Lower leg skin (tissue), 3 donors: ENCODE measurements at regions not wholly inside any gene's neighbourhood (a gene's known extent, or its start where the extent isn't known, plus 50 kb on each side); places are given as distances from the start of the nearest gene placed in this dataset.

Experiments used
- POLR2A ChIP-seq, 2 donors: fragments of 450-650 bp; IDR thresholded peaks; one replicate each; pipeline ENCODE4 v1.6.1; 2016 to 2017; ENCODE audit warnings: antibody characterized with exemption in 2 of 2, mild to moderate bottlenecking in 1 of 2, moderate library complexity in 1 of 2
- TF ChIP-seq, protein P1 (sequence below), 3 donors: fragments of 450-650 bp; IDR thresholded peaks; one replicate each; pipeline ENCODE4 v1.5.1; 2016; ENCODE audit warnings: antibody characterized with exemption in 3 of 3, mild to moderate bottlenecking in 3 of 3, moderate library complexity in 2 of 3

DNA sequence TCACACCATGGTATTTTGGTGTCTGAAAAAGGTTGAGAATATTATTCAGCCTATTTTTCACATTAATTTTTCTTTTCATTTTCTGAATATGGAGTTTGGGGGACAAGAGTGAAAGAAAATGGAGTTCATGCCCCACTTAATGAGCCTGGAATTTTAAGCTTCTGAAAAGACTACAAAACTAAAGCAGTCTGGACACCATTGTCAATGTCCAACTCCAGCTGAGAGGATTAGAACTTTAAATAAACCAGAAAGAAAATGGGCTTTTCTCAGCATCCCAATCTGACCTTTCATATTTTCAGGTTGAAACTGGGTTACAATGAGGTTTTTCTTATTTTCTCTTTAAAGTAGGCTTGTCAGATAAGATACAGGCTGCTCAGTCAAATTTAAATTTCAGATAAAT, 207.7 kb downstream of the SLC6A15 start:
- TF ChIP-seq POLR2A (IDR thresholded peaks at IDR 0.05): no peak
- TF ChIP-seq, protein P1, sequence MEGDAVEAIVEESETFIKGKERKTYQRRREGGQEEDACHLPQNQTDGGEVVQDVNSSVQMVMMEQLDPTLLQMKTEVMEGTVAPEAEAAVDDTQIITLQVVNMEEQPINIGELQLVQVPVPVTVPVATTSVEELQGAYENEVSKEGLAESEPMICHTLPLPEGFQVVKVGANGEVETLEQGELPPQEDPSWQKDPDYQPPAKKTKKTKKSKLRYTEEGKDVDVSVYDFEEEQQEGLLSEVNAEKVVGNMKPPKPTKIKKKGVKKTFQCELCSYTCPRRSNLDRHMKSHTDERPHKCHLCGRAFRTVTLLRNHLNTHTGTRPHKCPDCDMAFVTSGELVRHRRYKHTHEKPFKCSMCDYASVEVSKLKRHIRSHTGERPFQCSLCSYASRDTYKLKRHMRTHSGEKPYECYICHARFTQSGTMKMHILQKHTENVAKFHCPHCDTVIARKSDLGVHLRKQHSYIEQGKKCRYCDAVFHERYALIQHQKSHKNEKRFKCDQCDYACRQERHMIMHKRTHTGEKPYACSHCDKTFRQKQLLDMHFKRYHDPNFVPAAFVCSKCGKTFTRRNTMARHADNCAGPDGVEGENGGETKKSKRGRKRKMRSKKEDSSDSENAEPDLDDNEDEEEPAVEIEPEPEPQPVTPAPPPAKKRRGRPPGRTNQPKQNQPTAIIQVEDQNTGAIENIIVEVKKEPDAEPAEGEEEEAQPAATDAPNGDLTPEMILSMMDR (IDR thresholded peaks at IDR 0.05): no peak
